Duodenal mucosa (tissue), 2 donors: ENCODE measurements at regions not wholly inside any gene's neighbourhood (a gene's known extent, or its start where the extent isn't known, plus 50 kb on each side); places are given as distances from the start of the nearest gene placed in this dataset.
"Not testable (repeated sequence)": the region's sequence is repeated elsewhere in the genome, so short reads cannot be mapped to it uniquely, and the experiment has no call there.

Experiments
- H3K27ac ChIP-seq: one replicate; pipeline ENCODE4 v1.7.0; 2013; ENCODE audit warnings: low read depth, low read length
- H3K27me3 ChIP-seq, 2 donors: one replicate each; pipeline ENCODE4 v1.7.0; 2013; ENCODE audit warnings: low read length in 2 of 2, control low read depth in 1 of 2; ENCODE audit not compliant: insufficient read depth in 2 of 2, control insufficient read depth in 1 of 2
- H3K36me3 ChIP-seq, 2 donors: one replicate each; pipeline ENCODE4 v1.7.0; 2013; ENCODE audit warnings: low read length in 2 of 2, control low read depth in 1 of 2; ENCODE audit not compliant: insufficient read depth in 2 of 2, control insufficient read depth in 1 of 2
- H3K4me1 ChIP-seq, 2 donors: one replicate each; pipeline ENCODE4 v1.7.0; 2013; ENCODE audit warnings: low read length in 2 of 2, control low read depth in 1 of 2; ENCODE audit not compliant: insufficient read depth in 2 of 2, control insufficient read depth in 1 of 2
- H3K4me3 ChIP-seq, 2 donors: one replicate each; pipeline ENCODE4 v1.7.0; 2013; ENCODE audit warnings: low read length in 2 of 2, low read depth in 1 of 2
- H3K9ac ChIP-seq, 2 donors: one replicate each; pipeline ENCODE4 v1.7.0; 2013; ENCODE audit warnings: low read length in 2 of 2, low read depth in 1 of 2
- H3K9me3 ChIP-seq, 2 donors: one replicate each; pipeline ENCODE4 v1.7.0; 2013; ENCODE audit warnings: low read length in 2 of 2, control low read depth in 1 of 2; ENCODE audit not compliant: control insufficient read depth in 1 of 2

DNA sequence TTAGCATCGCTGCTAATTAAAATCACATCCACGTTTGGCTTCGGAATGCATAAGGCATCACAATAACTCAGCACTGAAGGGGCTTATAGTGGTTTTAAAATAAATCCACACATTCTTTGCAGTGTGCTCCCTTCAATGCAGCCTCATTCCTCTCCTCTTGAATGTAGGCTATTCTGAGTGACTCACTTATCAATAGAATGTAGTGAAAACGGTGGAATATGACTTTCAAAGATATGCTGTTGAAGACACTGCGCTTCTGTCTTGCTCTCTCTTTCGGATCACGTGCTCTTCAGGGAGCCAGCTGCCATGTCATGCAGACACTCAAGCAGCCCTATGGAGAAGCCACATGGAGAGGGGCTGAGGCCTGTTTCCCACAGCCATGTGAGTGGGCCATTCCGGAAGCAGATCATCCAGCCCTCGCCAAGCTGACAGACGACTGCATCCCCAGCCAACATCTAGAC lies 87.4 kb downstream of the CRYGS start:
- H3K4me1 ChIP-seq, result no peaks in the 10 kb centered on the region
- H3K27me3 ChIP-seq, result no peaks in the 10 kb centered on the region
- H3K27ac ChIP-seq, result no peak overlapping the region
- no peaks in the 10 kb centered on the region for H3K36me3 ChIP-seq
- no peaks in the 10 kb centered on the region for H3K9me3 ChIP-seq
- H3K9ac ChIP-seq, result no peak overlapping the region
- no peak overlapping the region for H3K4me3 ChIP-seq

DNA sequence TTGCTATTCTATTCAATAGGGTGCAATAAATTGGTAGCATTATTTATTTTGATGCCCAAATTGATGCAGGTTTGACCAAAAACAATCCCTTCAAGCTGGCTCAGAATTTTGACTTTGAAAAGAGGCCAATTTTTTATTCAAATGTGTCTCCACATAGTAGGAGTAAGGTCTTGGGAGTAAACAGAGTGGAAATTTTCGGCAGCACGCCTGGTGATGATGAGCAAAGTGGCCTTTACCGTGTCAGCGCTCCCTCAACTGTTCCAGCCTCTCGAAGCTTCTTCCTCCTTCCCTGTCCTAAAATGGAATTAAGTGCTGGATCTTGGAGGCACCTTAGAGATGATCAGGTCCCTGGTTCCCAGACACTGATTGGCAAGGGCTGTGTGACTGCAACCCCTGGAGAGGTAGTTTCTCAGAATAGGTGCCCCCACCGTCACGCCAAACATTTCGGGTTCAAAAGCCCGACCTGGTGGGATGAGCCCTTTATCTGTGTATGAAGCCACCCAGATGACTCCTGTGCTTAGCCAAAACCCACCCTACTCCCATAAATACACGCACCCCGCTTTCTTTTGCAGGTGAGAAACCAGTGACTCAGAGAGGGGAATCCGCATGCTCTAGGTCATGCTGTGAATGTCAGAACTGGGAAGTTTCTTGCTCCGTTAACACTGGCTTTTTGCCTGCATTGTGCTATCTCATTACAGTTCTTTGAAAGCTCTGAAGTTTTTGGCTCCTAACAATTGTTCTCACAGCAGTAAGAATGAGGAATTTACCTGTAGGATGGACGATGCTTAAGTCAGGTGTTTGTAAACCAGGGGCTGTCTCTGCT lies 89.1 kb downstream of the CRYGS start:
- no peaks in the 10 kb centered on the region for H3K9me3 ChIP-seq
- H3K36me3 ChIP-seq, result no peaks in the 10 kb centered on the region
- no peak overlapping the region for H3K4me3 ChIP-seq
- H3K4me1 ChIP-seq, result no peaks in the 10 kb centered on the region
- H3K27ac ChIP-seq, result no peak overlapping the region
- H3K9ac ChIP-seq, result no peak overlapping the region
- H3K27me3 ChIP-seq, result no peaks in the 10 kb centered on the region

GRCh38 chr3:186453531-186453930 lies 90.6 kb downstream of the CRYGS start:
- Histone ChIP-seq H3K4me3 (no peak overlapping the region), H3K9me3 (no peaks in the 10 kb centered on the region), H3K27ac (no peak overlapping the region), H3K4me1 (no peaks in the 10 kb centered on the region), H3K36me3 (no peaks in the 10 kb centered on the region), H3K9ac (no peak overlapping the region), H3K27me3 (no peaks in the 10 kb centered on the region)

DNA sequence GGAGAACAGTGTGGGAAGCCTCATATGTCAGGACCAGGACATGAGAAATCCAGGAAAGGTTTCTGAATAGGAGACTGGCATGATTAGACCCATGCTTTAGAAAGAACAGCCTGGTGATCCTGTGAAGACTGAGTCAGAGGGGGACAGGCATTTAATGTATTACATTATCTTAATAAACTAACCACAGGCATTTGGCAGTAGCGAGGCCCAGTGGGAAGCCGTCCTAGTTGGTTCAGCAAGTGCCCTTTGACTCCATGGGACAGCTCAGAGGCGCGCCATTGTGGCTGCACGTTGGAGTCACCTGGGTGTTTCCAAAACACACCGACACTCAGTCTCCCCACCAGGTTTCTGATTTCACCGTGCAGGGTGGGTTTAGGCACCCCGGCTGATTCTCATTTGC lies 90.5 kb upstream of the DGKG start:
- Histone ChIP-seq H3K9ac (no peak overlapping the region), H3K9me3 (no peaks in the 10 kb centered on the region), H3K4me1 (no peaks in the 10 kb centered on the region), H3K27ac (no peak overlapping the region), H3K36me3 (no peaks in the 10 kb centered on the region), H3K27me3 (no peaks in the 10 kb centered on the region), H3K4me3 (no peak overlapping the region)

DNA sequence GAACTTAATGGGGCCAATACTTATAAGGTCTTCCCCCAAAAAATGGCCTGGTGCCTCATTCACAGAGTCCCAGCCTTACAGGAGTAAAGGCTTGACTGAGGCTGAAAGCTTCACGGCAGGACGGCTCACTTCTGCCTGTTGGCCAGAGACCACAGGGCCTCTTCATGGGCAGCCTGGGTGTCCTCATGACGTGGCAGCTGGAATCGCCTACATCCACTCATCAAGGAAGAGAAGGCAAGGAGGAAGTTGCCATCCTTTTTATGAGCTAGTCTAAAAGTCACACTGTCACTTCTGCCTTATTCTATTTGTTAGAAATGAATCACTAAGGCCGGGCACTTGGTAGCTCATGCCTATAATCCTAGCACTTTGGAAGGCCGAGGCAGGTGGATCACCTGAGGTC lies 89.3 kb upstream of the DGKG start:
- H3K4me1 ChIP-seq, result no peaks in the 10 kb centered on the region
- no peak overlapping the region for H3K9ac ChIP-seq
- no peaks in the 10 kb centered on the region for H3K27me3 ChIP-seq
- no peaks in the 10 kb centered on the region for H3K36me3 ChIP-seq
- H3K9me3 ChIP-seq, result no peaks in the 10 kb centered on the region
- H3K4me3 ChIP-seq, result no peak overlapping the region
- H3K27ac ChIP-seq, result no peak overlapping the region

DNA sequence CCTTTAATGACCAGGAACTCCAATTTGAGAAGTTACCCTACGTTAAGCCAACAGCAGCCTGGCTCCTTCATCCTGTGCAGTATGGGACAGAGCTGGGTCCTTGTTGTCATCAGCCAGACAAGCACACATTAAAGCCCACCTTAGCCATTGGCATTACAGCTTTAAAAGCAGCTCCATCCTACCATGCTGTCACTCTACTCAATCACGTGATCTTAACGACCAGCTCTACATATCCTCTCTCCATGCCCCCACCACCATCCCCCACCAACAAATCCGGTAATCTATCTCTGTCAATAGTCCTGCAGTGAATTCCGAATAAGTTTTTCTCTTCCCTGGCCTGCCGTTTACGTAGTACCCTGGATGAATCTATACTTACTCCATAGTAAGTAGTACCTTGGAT lies 82.9 kb upstream of the DGKG start:
- Histone ChIP-seq H3K27me3 (no peaks in the 10 kb centered on the region), H3K4me3 (no peak overlapping the region), H3K36me3 (no peaks in the 10 kb centered on the region), H3K27ac (no peak overlapping the region), H3K9ac (no peak overlapping the region), H3K4me1 (no peaks in the 10 kb centered on the region), H3K9me3 (no peaks in the 10 kb centered on the region)

GRCh38 chr3:186444288-186444687 lies 82.3 kb upstream of the DGKG start:
- H3K27ac ChIP-seq, result no peak overlapping the region
- H3K9me3 ChIP-seq, result no peaks in the 10 kb centered on the region
- H3K36me3 ChIP-seq, result no peaks in the 10 kb centered on the region
- H3K4me1 ChIP-seq, result no peaks in the 10 kb centered on the region
- H3K27me3 ChIP-seq, result no peaks in the 10 kb centered on the region
- no peak overlapping the region for H3K4me3 ChIP-seq
- H3K9ac ChIP-seq, result no peak overlapping the region

- not testable (repeated sequence) for H3K36me3 ChIP-seq, H3K27me3 ChIP-seq, H3K4me1 ChIP-seq, H3K9ac ChIP-seq, H3K27ac ChIP-seq, H3K9me3 ChIP-seq, H3K4me3 ChIP-seq
Observed at GRCh38 chr3:186442979-186443378, 80.9 kb upstream of the DGKG start.

- H3K27ac ChIP-seq, result no peak overlapping the region
- H3K36me3 ChIP-seq, result no peaks in the 10 kb centered on the region
- H3K4me3 ChIP-seq, result no peak overlapping the region
- H3K27me3 ChIP-seq, result no peaks in the 10 kb centered on the region
- H3K4me1 ChIP-seq, result no peaks in the 10 kb centered on the region
- no peak overlapping the region for H3K9ac ChIP-seq
- no peaks in the 10 kb centered on the region for H3K9me3 ChIP-seq
Observed at GRCh38 chr3:186442162-186442561, 80.1 kb upstream of the DGKG start.

GRCh38 chr3:186440891-186441290 lies 78.9 kb upstream of the DGKG start:
- H3K4me3 ChIP-seq, result no peak overlapping the region
- H3K36me3 ChIP-seq, result no peaks in the 10 kb centered on the region
- H3K9ac ChIP-seq, result no peak overlapping the region
- no peaks in the 10 kb centered on the region for H3K9me3 ChIP-seq
- no peaks in the 10 kb centered on the region for H3K4me1 ChIP-seq
- no peak overlapping the region for H3K27ac ChIP-seq
- H3K27me3 ChIP-seq, result no peaks in the 10 kb centered on the region
